ENCODE measurements at regions not wholly inside any gene's neighbourhood (a gene's known extent, or its start where the extent isn't known, plus 50 kb on each side); places are given as distances from the start of the nearest gene placed in this dataset.
"Not testable (repeated sequence)": the region's sequence is repeated elsewhere in the genome, so short reads cannot be mapped to it uniquely, and the experiment has no call there.

DNA sequence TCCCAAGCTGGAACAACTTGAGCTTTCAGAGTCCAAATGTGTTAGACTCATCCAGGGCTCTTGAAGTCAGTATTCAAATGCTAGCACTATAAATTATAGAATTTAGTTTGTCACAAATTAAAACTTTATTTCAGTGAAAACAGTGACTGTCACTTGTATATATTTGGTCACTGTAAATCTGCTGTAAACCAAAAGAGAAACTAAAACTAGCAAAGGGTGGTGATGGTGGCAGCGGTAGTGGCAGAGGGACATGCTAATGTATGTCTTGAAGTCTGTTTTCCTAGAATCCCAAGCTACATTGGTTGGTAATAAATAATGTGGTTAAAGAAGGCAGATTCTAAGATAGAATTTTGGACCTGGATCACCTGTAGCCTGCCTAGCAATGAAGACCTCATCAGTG is 140.4 kb upstream of the CENPW start:
- H3K4me3 ChIP-seq = no peak overlapping the region

GRCh38 chr6:126202707-126203106 is 137.2 kb upstream of the CENPW start:
- Histone ChIP-seq H3K9me3 (no peaks in the 10 kb centered on the region), H3K36me3 (replicated peaks) (no peaks in the 10 kb centered on the region), H3K4me3 (no peak overlapping the region), H3K4me1 (peaks cover 13% of the 10 kb centered on the region), H3K27me3 (ENCODE audit: low read depth) (no peaks in the 10 kb centered on the region)
- DNase-seq (ENCODE audit: low spot score in 2 of 2) = no peak
- in situ Hi-C loops (cut with MboI; ENCODE audit: low sequenced_read_pairs) = no loop called here

More for the DNA sequence above, 140.4 kb upstream of the CENPW start:
- no peaks in the 10 kb centered on the region for H3K9me3 ChIP-seq
- H3K36me3 ChIP-seq (replicated peaks) = no peaks in the 10 kb centered on the region
- H3K27me3 ChIP-seq (ENCODE audit: low read depth) = no peaks in the 10 kb centered on the region
- DNase-seq (ENCODE audit: low spot score in 2 of 2) = no peak
- H3K4me1 ChIP-seq = peaks cover 19% of the 10 kb centered on the region
- in situ Hi-C loops (cut with MboI; ENCODE audit: low sequenced_read_pairs) = no loop called here

- Histone ChIP-seq H3K9me3 (no peaks in the 10 kb centered on the region), H3K36me3 (replicated peaks) (no peaks in the 10 kb centered on the region), H3K27me3 (ENCODE audit: low read depth) (no peaks in the 10 kb centered on the region), H3K4me3 (no peak overlapping the region), H3K4me1 (no peaks in the 10 kb centered on the region)
- DNase-seq (ENCODE audit: low spot score in 2 of 2) = no peak
- in situ Hi-C loops (cut with MboI; ENCODE audit: low sequenced_read_pairs) = no loop called here
These were observed 135.8 kb upstream of the CENPW start for GRCh38 chr6:126204126-126204525.

- Histone ChIP-seq H3K4me1 (no peaks in the 10 kb centered on the region), H3K36me3 (replicated peaks) (no peaks in the 10 kb centered on the region), H3K27me3 (ENCODE audit: low read depth) (no peaks in the 10 kb centered on the region), H3K4me3 (no peak overlapping the region), H3K9me3 (no peaks in the 10 kb centered on the region)
- no peak for DNase-seq (ENCODE audit: low spot score in 2 of 2)
- in situ Hi-C loops (cut with MboI; ENCODE audit: low sequenced_read_pairs) = no loop called here
These were observed 135.3 kb upstream of the CENPW start for GRCh38 chr6:126204598-126204997.

- Histone ChIP-seq H3K9me3 (no peaks in the 10 kb centered on the region), H3K36me3 (replicated peaks) (no peaks in the 10 kb centered on the region), H3K27me3 (ENCODE audit: low read depth) (no peaks in the 10 kb centered on the region), H3K4me1 (no peaks in the 10 kb centered on the region), H3K4me3 (no peak overlapping the region)
- DNase-seq (ENCODE audit: low spot score in 2 of 2) = no peak
- in situ Hi-C loops (cut with MboI; ENCODE audit: low sequenced_read_pairs) = no loop called here
These were observed 133.2 kb upstream of the CENPW start for GRCh38 chr6:126206504-126207246.

DNA sequence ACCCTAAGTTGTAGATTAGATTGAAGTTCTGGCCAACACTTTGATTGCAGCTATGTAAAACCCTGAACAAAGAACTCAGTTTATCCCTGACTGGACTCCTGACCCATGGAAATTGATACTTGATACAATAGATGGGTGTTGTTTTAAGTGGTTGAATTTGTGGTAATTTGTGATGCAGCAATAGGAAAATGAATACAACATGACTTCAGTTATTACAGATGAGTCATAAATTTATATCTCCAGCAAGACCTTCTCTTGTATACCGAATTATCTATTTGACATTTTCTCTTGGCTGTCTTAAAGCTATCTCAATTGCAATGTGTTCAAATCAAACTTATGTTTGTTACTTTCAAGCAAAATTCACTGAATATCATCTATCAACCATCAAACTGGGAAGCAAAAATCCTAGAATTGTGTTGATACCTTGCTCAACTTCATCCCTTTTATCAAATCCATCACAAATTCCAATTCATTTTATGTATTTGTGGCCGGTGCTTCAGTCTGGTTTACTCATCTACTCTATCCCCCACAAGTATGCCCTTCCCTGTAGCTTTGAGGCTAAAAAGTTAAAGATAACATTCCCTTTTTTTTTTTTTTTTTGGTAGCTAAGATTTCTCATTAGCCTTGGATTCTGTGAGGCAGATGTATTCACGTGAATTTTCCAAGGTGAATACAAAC is 129.4 kb upstream of the CENPW start:
- no peaks in the 10 kb centered on the region for H3K9me3 ChIP-seq
- in situ Hi-C loops (cut with MboI; ENCODE audit: low sequenced_read_pairs) = no loop called here
- no peaks in the 10 kb centered on the region for H3K36me3 ChIP-seq (replicated peaks)
- DNase-seq (ENCODE audit: low spot score in 2 of 2) = no peak
- no peak overlapping the region for H3K4me3 ChIP-seq
- no peaks in the 10 kb centered on the region for H3K4me1 ChIP-seq
- H3K27me3 ChIP-seq (ENCODE audit: low read depth) = no peaks in the 10 kb centered on the region

DNA sequence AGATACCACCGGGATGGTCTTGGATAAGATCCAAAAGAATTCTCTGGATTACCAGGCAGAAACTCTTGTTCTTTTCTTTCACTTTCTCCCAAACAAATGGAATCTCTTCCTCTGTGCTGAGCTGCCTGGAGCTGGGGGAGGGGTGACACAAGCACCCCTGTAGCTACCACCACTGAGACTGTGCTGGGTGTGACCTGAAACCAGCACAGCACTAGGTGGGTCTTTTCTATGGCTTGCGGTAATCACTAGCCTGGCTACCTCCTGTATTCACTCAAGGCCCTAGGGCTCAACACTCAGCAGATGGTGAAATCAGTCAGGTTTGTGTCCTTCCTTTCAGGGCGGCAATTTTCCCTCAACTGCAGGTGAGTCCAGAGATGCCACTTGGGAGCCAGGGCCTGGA is 122.4 kb upstream of the CENPW start:
- H3K36me3 ChIP-seq (replicated peaks) = no peaks in the 10 kb centered on the region
- no peak overlapping the region for H3K4me3 ChIP-seq
- DNase-seq (ENCODE audit: low spot score in 2 of 2) = no peak
- no peaks in the 10 kb centered on the region for H3K27me3 ChIP-seq (ENCODE audit: low read depth)
- no peaks in the 10 kb centered on the region for H3K9me3 ChIP-seq
- in situ Hi-C loops (cut with MboI; ENCODE audit: low sequenced_read_pairs) = no loop called here
- no peaks in the 10 kb centered on the region for H3K4me1 ChIP-seq

- DNase-seq (ENCODE audit: low spot score in 2 of 2); in situ Hi-C loops (cut with MboI; ENCODE audit: low sequenced_read_pairs); H3K36me3 ChIP-seq (replicated peaks): not testable (repeated sequence)
These were observed 119.0 kb upstream of the CENPW start for GRCh38 chr6:126220901-126221300.

GRCh38 chr6:126227833-126228702 is 111.8 kb upstream of the CENPW start:
- DNase-seq (ENCODE audit: low spot score in 2 of 2) = no peak
- Histone ChIP-seq H3K27me3 (ENCODE audit: low read depth) (no peaks in the 10 kb centered on the region), H3K9me3 (no peaks in the 10 kb centered on the region), H3K4me3 (no peak overlapping the region), H3K4me1 (no peaks in the 10 kb centered on the region), H3K36me3 (replicated peaks) (no peaks in the 10 kb centered on the region)
- in situ Hi-C loops (cut with MboI; ENCODE audit: low sequenced_read_pairs) = no loop called here

More at GRCh38 chr6:126220901-126221300, 119.0 kb upstream of the CENPW start:
- not testable (repeated sequence) for H3K9me3 ChIP-seq; H3K4me3 ChIP-seq; H3K27me3 ChIP-seq (ENCODE audit: low read depth); H3K4me1 ChIP-seq

DNA sequence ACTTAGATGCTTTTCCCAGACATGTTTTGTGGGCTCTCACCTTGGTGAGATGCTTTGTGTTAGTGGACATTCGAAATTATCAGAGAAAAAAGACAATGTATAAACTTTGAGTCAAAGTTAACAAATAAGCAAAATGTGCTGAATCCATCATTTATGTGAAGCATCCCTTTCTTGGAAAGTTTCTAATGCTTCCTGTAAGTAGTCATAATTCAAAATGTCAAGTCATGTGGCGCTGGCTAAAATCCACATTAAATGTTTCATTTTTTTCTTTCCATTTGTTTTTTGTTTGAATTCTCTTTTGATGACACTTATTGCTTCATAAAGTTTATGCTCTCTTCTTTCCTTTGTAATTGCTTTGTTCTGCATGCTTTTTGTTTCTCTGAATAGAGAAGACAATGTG is 107.2 kb upstream of the CENPW start:
- in situ Hi-C loops (cut with MboI; ENCODE audit: low sequenced_read_pairs) = no loop called here
- no peaks in the 10 kb centered on the region for H3K9me3 ChIP-seq
- DNase-seq (ENCODE audit: low spot score in 2 of 2) = no peak
- H3K36me3 ChIP-seq (replicated peaks) = no peaks in the 10 kb centered on the region
- no peak overlapping the region for H3K4me3 ChIP-seq
- no peaks in the 10 kb centered on the region for H3K27me3 ChIP-seq (ENCODE audit: low read depth)
- no peaks in the 10 kb centered on the region for H3K4me1 ChIP-seq

DNA sequence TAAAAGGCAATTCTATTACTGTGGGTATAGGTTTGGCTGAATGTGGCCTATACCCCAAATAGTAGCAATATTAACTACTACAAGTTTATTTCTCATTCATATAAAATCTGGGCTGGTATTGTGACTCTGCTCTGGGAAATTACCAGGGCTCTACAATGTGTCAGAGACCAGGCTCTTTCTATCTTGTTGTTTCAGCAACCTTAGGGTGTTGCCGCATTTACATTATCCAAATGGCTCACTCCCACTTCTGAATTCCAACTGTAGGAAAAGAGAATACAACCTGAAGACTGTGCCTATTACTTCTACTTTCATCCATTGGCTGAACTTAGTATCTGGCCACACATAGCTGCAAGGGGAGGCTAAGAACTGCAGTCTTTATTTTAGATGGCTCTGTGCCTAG is 106.7 kb upstream of the CENPW start:
- DNase-seq (ENCODE audit: low spot score in 2 of 2) = no peak
- Histone ChIP-seq H3K4me3 (no peak overlapping the region), H3K4me1 (no peaks in the 10 kb centered on the region), H3K9me3 (no peaks in the 10 kb centered on the region), H3K36me3 (replicated peaks) (no peaks in the 10 kb centered on the region), H3K27me3 (ENCODE audit: low read depth) (no peaks in the 10 kb centered on the region)
- in situ Hi-C loops (cut with MboI; ENCODE audit: low sequenced_read_pairs) = no loop called here

DNA sequence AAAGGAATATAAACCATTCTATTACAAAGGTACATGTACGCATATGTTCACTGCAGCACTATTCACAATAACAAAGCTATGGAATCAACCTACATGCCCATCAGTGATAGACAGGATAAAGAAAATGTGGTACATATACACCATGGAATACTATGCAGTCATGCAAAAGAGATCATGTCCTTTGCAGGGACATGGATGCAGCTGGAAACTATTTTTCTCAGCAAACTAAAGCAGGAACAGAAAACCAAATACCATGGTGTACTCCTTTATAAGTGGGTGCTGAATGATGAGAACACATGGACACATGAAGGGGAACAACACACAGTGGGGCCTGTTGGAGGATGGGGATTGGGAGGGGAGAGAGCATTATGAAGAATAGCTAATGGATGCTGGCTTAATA is 104.6 kb upstream of the CENPW start:
- H3K9me3 ChIP-seq = no peaks in the 10 kb centered on the region; the same call in 1 of the 2 replicates
- H3K27me3 ChIP-seq (ENCODE audit: low read depth) = no peaks in the 10 kb centered on the region
- in situ Hi-C loops (cut with MboI; ENCODE audit: low sequenced_read_pairs) = no loop called here
- DNase-seq (ENCODE audit: low spot score in 2 of 2) = no peak
- H3K4me3 ChIP-seq = no peak overlapping the region
- H3K36me3 ChIP-seq (replicated peaks) = no peaks in the 10 kb centered on the region
- no peaks in the 10 kb centered on the region for H3K4me1 ChIP-seq

DNA sequence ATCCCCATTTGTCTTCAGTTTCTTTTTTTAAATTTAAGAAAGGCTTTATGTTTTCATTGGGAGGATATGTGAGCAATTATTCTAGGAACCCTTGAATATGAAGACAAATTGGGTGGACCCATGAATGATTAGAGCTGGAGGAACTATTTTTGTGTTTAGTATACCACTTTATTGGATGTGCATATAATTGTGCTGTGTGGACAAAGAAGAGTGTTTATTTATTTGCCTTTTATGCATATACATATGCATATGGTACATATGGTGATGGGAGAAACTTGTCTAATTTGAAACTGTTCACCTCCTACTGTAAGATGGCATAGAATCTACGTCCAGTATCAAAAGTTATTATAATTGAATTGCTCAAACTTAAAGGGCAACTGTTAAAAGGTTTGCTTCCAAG is 94.8 kb upstream of the CENPW start:
- no peak overlapping the region for H3K4me3 ChIP-seq
- no peaks in the 10 kb centered on the region for H3K27me3 ChIP-seq (ENCODE audit: low read depth)
- H3K4me1 ChIP-seq = no peaks in the 10 kb centered on the region
- no peak for DNase-seq (ENCODE audit: low spot score in 2 of 2)
- no peaks in the 10 kb centered on the region; the same call in 1 of the 2 replicates for H3K9me3 ChIP-seq
- in situ Hi-C loops (cut with MboI; ENCODE audit: low sequenced_read_pairs) = no loop called here
- H3K36me3 ChIP-seq (replicated peaks) = no peaks in the 10 kb centered on the region

DNA sequence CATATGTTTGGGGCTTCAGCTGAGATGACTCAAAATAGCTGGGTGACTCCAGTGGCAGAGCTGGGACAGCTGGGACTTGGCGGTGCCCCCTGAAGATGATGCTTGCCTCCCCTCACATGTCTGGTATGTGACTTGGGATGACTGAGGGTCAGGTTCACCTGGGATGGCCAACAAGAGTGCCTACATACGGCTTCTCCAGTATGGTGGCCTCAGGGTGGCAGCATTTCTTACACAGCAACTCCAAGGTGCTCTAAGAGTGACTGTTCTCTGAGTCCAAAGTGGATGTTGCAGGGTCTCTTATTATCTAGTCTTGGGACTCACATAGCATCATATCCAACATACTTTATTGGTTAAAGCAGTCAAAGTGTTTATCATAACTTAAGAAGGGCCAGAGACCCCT is 87.8 kb upstream of the CENPW start:
- no peak overlapping the region for H3K4me3 ChIP-seq
- H3K36me3 ChIP-seq (replicated peaks) = no peaks in the 10 kb centered on the region
- H3K4me1 ChIP-seq = no peaks in the 10 kb centered on the region
- H3K9me3 ChIP-seq = no peaks in the 10 kb centered on the region
- H3K27me3 ChIP-seq (ENCODE audit: low read depth) = no peaks in the 10 kb centered on the region
- in situ Hi-C loops (cut with MboI; ENCODE audit: low sequenced_read_pairs) = no loop called here
- DNase-seq (ENCODE audit: low spot score in 2 of 2) = no peak

Data from HAP-1 (cell line).